HepG2 (cell line): ENCODE measurements at regions not wholly inside any gene's neighbourhood (a gene's known extent, or its start where the extent isn't known, plus 50 kb on each side); places are given as distances from the start of the nearest gene placed in this dataset.

Source experiments
- CCAR2 ChIP-seq: fragments of 200-400 bp; formaldehyde crosslinking; optimal IDR thresholded peaks from 2 replicates; pipeline ENCODE3; 2018; ENCODE audit warnings: low read depth, mild to moderate bottlenecking, low read length, moderate library complexity
- CHCHD3 ChIP-seq: sonication (generic); formaldehyde crosslinking; IDR thresholded peaks from 2 replicates; pipeline ENCODE4 v1.8.0; 2022; ENCODE audit warnings: mild to moderate bottlenecking, missing genetic modification reagents, moderate library complexity
- DNMT3B ChIP-seq: conservative IDR thresholded peaks from 2 replicates; pipeline ENCODE4 v1.6.1; 2016; ENCODE audit warnings: missing biosample characterization, control low read depth
- EP300 ChIP-seq, 3 experiments: sonication (generic) in 1 of 3; formaldehyde crosslinking in 1 of 3; IDR thresholded peaks; 2 replicates each; pipeline versions ENCODE4 v1.5.1 to v1.6.1; 2011 to 2020; ENCODE audit warnings: low read depth in 2 of 3, low read length in 2 of 3, borderline replicate concordance in 1 of 3, improper control_type of control experiment in 1 of 3, mild to moderate bottlenecking in 1 of 3, missing genetic modification reagents in 1 of 3, moderate library complexity in 1 of 3
- KDM4B ChIP-seq: sonication (generic); formaldehyde crosslinking; IDR thresholded peaks from 2 replicates; pipeline ENCODE4 v1.4.0; 2020; ENCODE audit warnings: missing genetic modification reagents
- RFX5 ChIP-seq: IDR thresholded peaks from 2 replicates; pipeline ENCODE4 v1.6.1; 2011; ENCODE audit warnings: low read depth, low read length, improper control_type of control experiment
- ZNF207 ChIP-seq: fragments of 450-650 bp; IDR thresholded peaks from 2 replicates; pipeline ENCODE4 v1.6.1; 2016; ENCODE audit warnings: antibody characterized with exemption, borderline replicate concordance
- ZNF234 ChIP-seq: sonication (generic); formaldehyde crosslinking; conservative IDR thresholded peaks from 2 replicates; pipeline ENCODE4 v1.5.1; 2020; ENCODE audit warnings: mild to moderate bottlenecking, missing genetic modification reagents
- ZNF672 ChIP-seq: sonication (generic); formaldehyde crosslinking; IDR thresholded peaks from 2 replicates; pipeline ENCODE4 v1.8.1; 2022; ENCODE audit warnings: missing genetic modification reagents
- ZNF816 ChIP-seq: sonication (generic); formaldehyde crosslinking; IDR thresholded peaks from 2 replicates; pipeline ENCODE4 v1.8.0; 2022; ENCODE audit warnings: missing genetic modification reagents, mild to moderate bottlenecking, borderline replicate concordance
- TF ChIP-seq, protein P1 (sequence below): IDR thresholded peaks from 2 replicates; pipeline ENCODE4 v1.6.1; 2012; ENCODE audit warnings: inconsistent platforms
- TF ChIP-seq, protein P2 (sequence below): sonication (generic); formaldehyde crosslinking; IDR thresholded peaks from 2 replicates; pipeline ENCODE4 v1.4.0; 2020; ENCODE audit warnings: missing genetic modification reagents
- TF ChIP-seq, protein P3 (sequence below): IDR thresholded peaks from 2 replicates; pipeline ENCODE4 v1.6.1; 2016; ENCODE audit warnings: mild to moderate bottlenecking, missing biosample characterization, missing genetic modification reagents

DNA sequence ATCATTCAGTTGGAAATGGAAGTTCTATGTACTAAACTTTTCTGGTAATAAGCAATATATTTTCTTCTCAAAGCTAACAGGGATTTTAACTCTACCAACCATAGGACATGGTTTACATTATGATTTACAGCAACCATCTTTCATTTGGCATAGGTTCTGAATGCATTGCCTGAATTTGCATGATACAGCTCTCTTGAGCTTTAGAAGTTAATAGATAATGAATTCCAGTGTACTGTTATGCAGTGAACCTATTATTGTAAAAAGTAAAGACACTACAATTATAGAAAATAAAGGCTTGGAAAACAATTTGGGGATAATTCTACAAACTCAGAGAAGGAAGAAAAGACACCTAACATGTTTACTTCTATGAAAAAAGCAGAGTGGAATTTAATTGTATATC lies 182.0 kb downstream of the GRB14 start:
- TF ChIP-seq ZNF207 (no peak), ZNF816 (no peak), CHCHD3 (CRISPR knock-in tag) (no peak), ZNF234 (CRISPR knock-in tag) (no peak), ZNF672 (CRISPR knock-in tag) (no peak), RFX5 (no peak), DNMT3B (CRISPR knock-in tag) (no peak), KDM4B (CRISPR knock-in tag) (no peak), EP300 (IDR thresholded peaks at IDR 0.05; ENCODE audit: low read depth in 2 of 2, low read length in 2 of 2) (no peak), EP300 (CRISPR knock-in tag; IDR thresholded peaks at IDR 0.05; ENCODE audit: borderline replicate concordance) (no peak), CCAR2 (no peak)
- TF ChIP-seq, protein P1, sequence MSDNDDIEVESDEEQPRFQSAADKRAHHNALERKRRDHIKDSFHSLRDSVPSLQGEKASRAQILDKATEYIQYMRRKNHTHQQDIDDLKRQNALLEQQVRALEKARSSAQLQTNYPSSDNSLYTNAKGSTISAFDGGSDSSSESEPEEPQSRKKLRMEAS, result no peak
- TF ChIP-seq, protein P2, sequence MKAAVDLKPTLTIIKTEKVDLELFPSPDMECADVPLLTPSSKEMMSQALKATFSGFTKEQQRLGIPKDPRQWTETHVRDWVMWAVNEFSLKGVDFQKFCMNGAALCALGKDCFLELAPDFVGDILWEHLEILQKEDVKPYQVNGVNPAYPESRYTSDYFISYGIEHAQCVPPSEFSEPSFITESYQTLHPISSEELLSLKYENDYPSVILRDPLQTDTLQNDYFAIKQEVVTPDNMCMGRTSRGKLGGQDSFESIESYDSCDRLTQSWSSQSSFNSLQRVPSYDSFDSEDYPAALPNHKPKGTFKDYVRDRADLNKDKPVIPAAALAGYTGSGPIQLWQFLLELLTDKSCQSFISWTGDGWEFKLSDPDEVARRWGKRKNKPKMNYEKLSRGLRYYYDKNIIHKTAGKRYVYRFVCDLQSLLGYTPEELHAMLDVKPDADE (CRISPR knock-in tag), result no peak
- TF ChIP-seq, protein P3, sequence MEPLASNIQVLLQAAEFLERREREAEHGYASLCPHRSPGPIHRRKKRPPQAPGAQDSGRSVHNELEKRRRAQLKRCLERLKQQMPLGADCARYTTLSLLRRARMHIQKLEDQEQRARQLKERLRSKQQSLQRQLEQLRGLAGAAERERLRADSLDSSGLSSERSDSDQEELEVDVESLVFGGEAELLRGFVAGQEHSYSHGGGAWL, result no peak
